Suprapubic skin (tissue), 4 donors: ENCODE measurements at regions not wholly inside any gene's neighbourhood (a gene's known extent, or its start where the extent isn't known, plus 50 kb on each side); places are given as distances from the start of the nearest gene placed in this dataset.

Source experiments
- DNase-seq, 2 donors: peaks; one replicate each; pipeline ENCODE4 v3.0.0-alpha.2; 2019; ENCODE audit warnings: low spot score in 2 of 2
- H3K27ac ChIP-seq: fragments of 200-600 bp; sonication (generic); one replicate; pipeline ENCODE4 v1.5.1; 2019
- H3K27me3 ChIP-seq: fragments of 200-600 bp; sonication (generic); one replicate; pipeline ENCODE4 v1.5.1; 2019
- H3K36me3 ChIP-seq: fragments of 200-600 bp; sonication (generic); one replicate; pipeline ENCODE4 v1.5.1; 2019
- H3K4me1 ChIP-seq: fragments of 200-600 bp; sonication (generic); one replicate; pipeline ENCODE4 v1.5.1; 2019
- H3K4me3 ChIP-seq: fragments of 200-600 bp; sonication (generic); one replicate; pipeline ENCODE4 v1.5.1; 2019; ENCODE audit warnings: mild to moderate bottlenecking
- H3K9me3 ChIP-seq: fragments of 200-600 bp; sonication (generic); one replicate; pipeline ENCODE4 v1.5.1; 2019
- EP300 ChIP-seq: sonication (generic); formaldehyde crosslinking; IDR thresholded peaks from one replicate; pipeline ENCODE4 v1.6.1; 2017; ENCODE audit warnings: antibody characterized with exemption
- POLR2A ChIP-seq, 2 donors: fragments of 450-650 bp; IDR thresholded peaks; one replicate each; pipeline ENCODE4 v1.6.1; 2017; ENCODE audit warnings: antibody characterized with exemption in 2 of 2, mild to moderate bottlenecking in 2 of 2, moderate library complexity in 2 of 2
- POLR2AphosphoS5 ChIP-seq, 3 donors: sonication (generic); formaldehyde crosslinking; IDR thresholded peaks; one replicate each; pipeline ENCODE4 v1.6.1; 2017; ENCODE audit warnings: antibody characterized with exemption in 3 of 3
- WGBS: methylation state at CpG from one replicate; pipeline ENCODE4 v1.1.5; 2018; 5-methylcytosine and 5-hydroxymethylcytosine counted together
- TF ChIP-seq, protein P1 (sequence below), 2 donors: fragments of 200-600 bp in 1 of 2; fragments of 450-650 bp in 1 of 2; sonication (generic) in 1 of 2; IDR thresholded peaks; one replicate each; pipeline ENCODE4 v1.5.1; 2016 to 2019; ENCODE audit warnings: antibody characterized with exemption in 2 of 2, mild to moderate bottlenecking in 1 of 2, moderate library complexity in 1 of 2

DNA sequence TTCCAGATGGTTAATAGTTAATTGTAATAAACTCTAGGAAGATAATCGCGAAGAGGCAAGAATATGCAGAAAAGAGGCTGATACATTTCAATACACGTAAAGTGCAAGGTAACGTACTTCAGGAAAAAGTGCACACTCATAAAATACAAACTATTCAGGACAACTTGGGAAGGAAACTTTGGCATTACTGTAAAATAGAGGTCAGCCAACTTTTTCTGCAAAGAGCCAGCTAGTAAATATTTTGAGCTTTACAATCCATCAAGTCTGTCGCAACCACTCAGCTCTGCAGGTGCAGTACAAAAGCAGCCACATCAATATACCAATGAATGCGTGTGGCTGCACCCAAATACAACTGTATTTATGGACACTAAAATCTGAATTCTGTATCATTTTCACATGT, 51.6 kb upstream of the THUMPD3 start:
- Histone ChIP-seq H3K27ac (no peak overlapping the region), H3K4me3 (no peak overlapping the region), H3K9me3 (no peaks in the 10 kb centered on the region), H3K27me3 (no peaks in the 10 kb centered on the region), H3K4me1 (no peaks in the 10 kb centered on the region), H3K36me3 (no peaks in the 10 kb centered on the region)
- TF ChIP-seq, protein P1, sequence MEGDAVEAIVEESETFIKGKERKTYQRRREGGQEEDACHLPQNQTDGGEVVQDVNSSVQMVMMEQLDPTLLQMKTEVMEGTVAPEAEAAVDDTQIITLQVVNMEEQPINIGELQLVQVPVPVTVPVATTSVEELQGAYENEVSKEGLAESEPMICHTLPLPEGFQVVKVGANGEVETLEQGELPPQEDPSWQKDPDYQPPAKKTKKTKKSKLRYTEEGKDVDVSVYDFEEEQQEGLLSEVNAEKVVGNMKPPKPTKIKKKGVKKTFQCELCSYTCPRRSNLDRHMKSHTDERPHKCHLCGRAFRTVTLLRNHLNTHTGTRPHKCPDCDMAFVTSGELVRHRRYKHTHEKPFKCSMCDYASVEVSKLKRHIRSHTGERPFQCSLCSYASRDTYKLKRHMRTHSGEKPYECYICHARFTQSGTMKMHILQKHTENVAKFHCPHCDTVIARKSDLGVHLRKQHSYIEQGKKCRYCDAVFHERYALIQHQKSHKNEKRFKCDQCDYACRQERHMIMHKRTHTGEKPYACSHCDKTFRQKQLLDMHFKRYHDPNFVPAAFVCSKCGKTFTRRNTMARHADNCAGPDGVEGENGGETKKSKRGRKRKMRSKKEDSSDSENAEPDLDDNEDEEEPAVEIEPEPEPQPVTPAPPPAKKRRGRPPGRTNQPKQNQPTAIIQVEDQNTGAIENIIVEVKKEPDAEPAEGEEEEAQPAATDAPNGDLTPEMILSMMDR (IDR thresholded peaks at IDR 0.05): no peak
- no peak for TF ChIP-seq POLR2AphosphoS5 (IDR thresholded peaks at IDR 0.05)
- no peak for TF ChIP-seq POLR2A (IDR thresholded peaks at IDR 0.05)
- no peak for TF ChIP-seq EP300
- 78% methylated on average over 6 of the region's 6 CpGs for WGBS
- no peak for DNase-seq
